OCI-LY3 (cell line): ENCODE measurements at regions not wholly inside any gene's neighbourhood (a gene's known extent, or its start where the extent isn't known, plus 50 kb on each side); places are given as distances from the start of the nearest gene placed in this dataset.
A peak's percentile ranks its signal among the peaks of the same experiment; 100 is the strongest.

ENCODE experiments used
- H2AFZ ChIP-seq: fragments of 200-600, 300-600 bp; shearing (Covaris generic); 2 replicates; pipeline ENCODE4 v1.6.0; 2014; ENCODE audit warnings: antibody characterized with exemption, low read depth, low read length
- H3K27ac ChIP-seq: fragments of 200-600, 300-600 bp; sonication (generic); 2 replicates; pipeline ENCODE4 v1.5.1; 2014; ENCODE audit warnings: mild to moderate bottlenecking, low read length, moderate library complexity, mixed read lengths
- H3K27me3 ChIP-seq: fragments of 200-600, 300-600 bp; sonication (generic); 2 replicates; pipeline ENCODE4 v1.6.1; 2014; ENCODE audit warnings: low read depth, low read length, mixed read lengths
- H3K36me3 ChIP-seq: fragments of 200-600, 300-600 bp; sonication (generic); replicated peaks from 2 replicates; pipeline ENCODE3; 2014; ENCODE audit warnings: low read depth, low read length, mixed read lengths
- H3K4me1 ChIP-seq: fragments of 300-600, 200-600 bp; sonication (generic); 2 replicates; pipeline ENCODE4 v1.6.1; 2014; ENCODE audit warnings: low read length, mixed read lengths
- H3K4me2 ChIP-seq: fragments of 200-600, 300-600 bp; sonication (generic); 2 replicates; pipeline ENCODE4 v1.6.1; 2014; ENCODE audit warnings: low read length, mixed read lengths
- H3K4me3 ChIP-seq: fragments of 300-600, 200-600 bp; sonication (generic); 2 replicates; pipeline ENCODE4 v1.5.1; 2014; ENCODE audit warnings: antibody characterized with exemption, mild to moderate bottlenecking, low read length, moderate library complexity
- H3K79me2 ChIP-seq: fragments of 300-600, 200-600 bp; shearing (Covaris generic); 2 replicates; pipeline ENCODE4 v1.6.1; 2014; ENCODE audit warnings: mild to moderate bottlenecking, low read length, mixed read lengths
- H3K9ac ChIP-seq: fragments of 300-600, 200-600 bp; shearing (Covaris generic); 2 replicates; pipeline ENCODE4 v1.6.0; 2014; ENCODE audit warnings: mild to moderate bottlenecking, low read length, moderate library complexity
- H3K9me3 ChIP-seq: fragments of 200-600, 300-600 bp; shearing (Covaris generic); 2 replicates; pipeline ENCODE4 v1.6.1; 2014; ENCODE audit warnings: low read length, mixed read lengths; ENCODE audit not compliant: insufficient read depth
- H4K20me1 ChIP-seq: fragments of 200-600, 300-600 bp; sonication (generic); 2 replicates; pipeline ENCODE4 v1.6.1; 2016; ENCODE audit warnings: low read length, mixed read lengths; ENCODE audit not compliant: insufficient read depth
- CTCF ChIP-seq: fragments of 200-600, 300-600 bp; sonication (generic); IDR thresholded peaks from 2 replicates; pipeline ENCODE4 v1.5.1; 2014; ENCODE audit warnings: antibody characterized with exemption, low read length, low read depth
- EZH2phosphoT487 ChIP-seq: fragments of 200-600 bp; shearing (Covaris generic); IDR thresholded peaks from 2 replicates; pipeline ENCODE4 v1.6.1; 2018; ENCODE audit warnings: antibody characterized with exemption, mixed run types, low read depth

- H3K79me2 ChIP-seq: no peaks in the 10 kb centered on the region
- no peak overlapping the region for H2AFZ ChIP-seq
- no peak overlapping the region for H3K9ac ChIP-seq
- no peak for TF ChIP-seq CTCF
- TF ChIP-seq EZH2phosphoT487: no peak
- H4K20me1 ChIP-seq: no peaks in the 10 kb centered on the region
- H3K4me2 ChIP-seq: no peak overlapping the region
- H3K4me3 ChIP-seq: no peak overlapping the region
- no peaks in the 10 kb centered on the region for H3K36me3 ChIP-seq
- H3K9me3 ChIP-seq: no peaks in the 10 kb centered on the region
- H3K27me3 ChIP-seq: no peaks in the 10 kb centered on the region
- H3K4me1 ChIP-seq: no peaks in the 10 kb centered on the region
- H3K27ac ChIP-seq: no peak overlapping the region
Observed at GRCh38 chr6:122026582-122027369, 372.7 kb upstream of the HSF2 start.

GRCh38 chr6:122028933-122029522 lies 370.4 kb upstream of the HSF2 start:
- no peak for TF ChIP-seq CTCF
- no peak for TF ChIP-seq EZH2phosphoT487
- Histone ChIP-seq H3K4me2 (no peak overlapping the region), H3K4me3 (no peak overlapping the region)

GRCh38 chr6:122033564-122034181 lies 365.8 kb upstream of the HSF2 start:
- H3K9ac ChIP-seq: no peak overlapping the region
- no peaks in the 10 kb centered on the region for H3K36me3 ChIP-seq
- H4K20me1 ChIP-seq: no peaks in the 10 kb centered on the region

More at GRCh38 chr6:122028933-122029522, 370.4 kb upstream of the HSF2 start:
- Histone ChIP-seq H3K9me3 (no peaks in the 10 kb centered on the region), H3K79me2 (no peaks in the 10 kb centered on the region), H3K27ac (no peak overlapping the region), H3K27me3 (no peaks in the 10 kb centered on the region), H4K20me1 (no peaks in the 10 kb centered on the region), H3K9ac (no peak overlapping the region), H3K4me1 (no peaks in the 10 kb centered on the region), H2AFZ (no peak overlapping the region), H3K36me3 (no peaks in the 10 kb centered on the region)

More at GRCh38 chr6:122033564-122034181, 365.8 kb upstream of the HSF2 start:
- Histone ChIP-seq H3K9me3 (no peaks in the 10 kb centered on the region), H3K79me2 (no peaks in the 10 kb centered on the region), H3K4me2 (no peak overlapping the region), H2AFZ (no peak overlapping the region), H3K4me1 (no peaks in the 10 kb centered on the region), H3K4me3 (no peak overlapping the region), H3K27ac (no peak overlapping the region), H3K27me3 (no peaks in the 10 kb centered on the region)
- TF ChIP-seq EZH2phosphoT487 (no peak), CTCF (peak; percentile 64)
